ENCODE measurements at regions not wholly inside any gene's neighbourhood (a gene's known extent, or its start where the extent isn't known, plus 50 kb on each side); places are given as distances from the start of the nearest gene placed in this dataset.
A peak's percentile ranks its signal among the peaks of the same experiment; 100 is the strongest.

GRCh38 chr12:18008642-18009041 lies 81.4 kb downstream of the RERGL start:
- ATAC-seq: no peak
- TF ChIP-seq POLR2A (IDR thresholded peaks at IDR 0.05) (no peak), CTCF (IDR thresholded peaks at IDR 0.05) (no peak)
- Histone ChIP-seq H3K27me3 (no peaks in the 10 kb centered on the region), H3K27ac (no peak overlapping the region), H3K36me3 (no peaks in the 10 kb centered on the region), H3K9me3 (peaks cover 0 to 10% (median 0%) of the 10 kb centered on the region in 12 donors), H3K4me3 (no peak overlapping the region), H3K4me1 (no peaks in the 10 kb centered on the region)
- no peak for DNase-seq
- intact Hi-C loops (cut with DNase I): no loop called here

GRCh38 chr12:17999174-17999801 lies 90.7 kb downstream of the RERGL start:
- 49 to 65% (median 63%) methylated on average over 2 of the region's 2 CpGs for WGBS, 4 donors
- Histone ChIP-seq H3K9me3 (peaks cover 0 to 41% (median 20%) of the 10 kb centered on the region in 12 donors), H3K4me1 (no peaks in the 10 kb centered on the region), H3K36me3 (no peaks in the 10 kb centered on the region), H3K27me3 (no peaks in the 10 kb centered on the region), H3K4me3 (no peak overlapping the region), H3K27ac (no peak overlapping the region)
- ATAC-seq (no peak), DNase-seq (no peak)
- TF ChIP-seq CTCF (IDR thresholded peaks at IDR 0.05) (no peak), POLR2A (IDR thresholded peaks at IDR 0.05) (no peak)
- intact Hi-C loops (cut with DNase I): no loop called here

- TF ChIP-seq CTCF (IDR thresholded peaks at IDR 0.05): peak; percentile 35 to 64 (median 54)
- no peak for TF ChIP-seq POLR2A (IDR thresholded peaks at IDR 0.05)
- ATAC-seq (no peak), DNase-seq (no peak)
- intact Hi-C loops (cut with DNase I): no loop called here
- Histone ChIP-seq H3K36me3 (no peaks in the 10 kb centered on the region), H3K4me1 (no peaks in the 10 kb centered on the region), H3K9me3 (no peaks in the 10 kb centered on the region), H3K27ac (no peak overlapping the region), H3K27me3 (no peaks in the 10 kb centered on the region), H3K4me3 (no peak overlapping the region)
- WGBS, 4 donors: 36 to 39% (median 37%) methylated on average over 6 of the region's 6 CpGs
These were observed 97.9 kb downstream of the RERGL start for GRCh38 chr12:17992002-17992656.

- TF ChIP-seq CTCF (IDR thresholded peaks at IDR 0.05): no peak
- no peak for TF ChIP-seq POLR2A (IDR thresholded peaks at IDR 0.05)
- WGBS, 4 donors: 54 to 70% (median 60%) methylated on average over 3 of the region's 3 CpGs
- Histone ChIP-seq H3K36me3 (no peaks in the 10 kb centered on the region), H3K4me1 (no peaks in the 10 kb centered on the region), H3K4me3 (no peak overlapping the region), H3K9me3 (no peaks in the 10 kb centered on the region), H3K27me3 (no peaks in the 10 kb centered on the region), H3K27ac (no peak overlapping the region)
- DNase-seq (no peak), ATAC-seq (no peak)
- intact Hi-C loops (cut with DNase I): no loop called here
These were observed 107.4 kb downstream of the RERGL start for GRCh38 chr12:17982556-17982955.
